Panc1 (cell line): ENCODE measurements at regions not wholly inside any gene's neighbourhood (a gene's known extent, or its start where the extent isn't known, plus 50 kb on each side); places are given as distances from the start of the nearest gene placed in this dataset.

Experiments used
- ATAC-seq: fragments of 200-7000 bp; cut with Tn5 transposase; 2 replicates; pipeline ENCODE4 v1.9.1; 2020; ENCODE audit warnings: mild to moderate bottlenecking, moderate library complexity
- BruUV-seq: library from RNA; stranded (reverse); fragments of 400-500 nt; replicated peaks from 2 replicates; lab custom pipeline; 2021; lab: Mats Ljungman, UMichigan
- CTCF ChIA-PET: fragments of 300-600 bp; sonication (Branson Sonifier 250); formaldehyde crosslinking; loops from one replicate; lab custom pipeline; 2022; ENCODE audit warnings: antibody characterized with exemption; lab: Charles Lee
- POLR2A ChIA-PET: fragments of 300-600 bp; sonication (Branson Sonifier 250); formaldehyde crosslinking; loops from one replicate; lab custom pipeline; 2022; ENCODE audit warnings: antibody characterized with exemption; lab: Charles Lee
- DNase-seq: peaks from one replicate; pipeline ENCODE4 v3.0.0-alpha.2; 2010; ENCODE audit warnings: low read depth, low spot score
- H3K27ac ChIP-seq: 2 replicates; pipeline ENCODE4 v1.5.1; 2011; ENCODE audit warnings: mild to moderate bottlenecking, low read length, inconsistent platforms
- H3K27me3 ChIP-seq: fragments of 200-500 bp; sonication (Bioruptor generic); 2 replicates; pipeline ENCODE4 v1.6.0; 2014; ENCODE audit warnings: low read length, inconsistent platforms; ENCODE audit not compliant: control insufficient read depth, insufficient read depth
- H3K36me3 ChIP-seq: fragments of 200-500 bp; sonication (Bioruptor generic); 2 replicates; pipeline ENCODE4 v1.5.1; 2014; ENCODE audit warnings: inconsistent platforms, mild to moderate bottlenecking, low read length, moderate library complexity; ENCODE audit not compliant: control insufficient read depth, insufficient read depth
- H3K4me1 ChIP-seq: 2 replicates; pipeline ENCODE4 v1.5.1; 2011; ENCODE audit warnings: inconsistent platforms, mild to moderate bottlenecking, low read length, moderate library complexity; ENCODE audit not compliant: control insufficient read depth, insufficient read depth
- H3K4me3 ChIP-seq, 2 experiments: 2 replicates each; pipeline ENCODE4 v1.5.1; 2011 to 2012; ENCODE audit warnings: low read depth in 2 of 2, low read length in 2 of 2, mild to moderate bottlenecking in 2 of 2, inconsistent platforms in 1 of 2, moderate library complexity in 1 of 2
- H3K9me3 ChIP-seq: fragments of 200-500 bp; sonication (Bioruptor generic); 2 replicates; pipeline ENCODE4 v1.5.1; 2014; ENCODE audit warnings: low read depth, mild to moderate bottlenecking, inconsistent platforms, low read length, moderate library complexity; ENCODE audit not compliant: control insufficient read depth, insufficient read depth
- POLR2AphosphoS5 ChIP-seq: IDR thresholded peaks from 2 replicates; pipeline ENCODE4 v1.6.1; 2012; ENCODE audit warnings: mild to moderate bottlenecking, low read depth, low read length, moderate library complexity
- SIN3A ChIP-seq: IDR thresholded peaks from 2 replicates; pipeline ENCODE4 v1.6.1; 2012; ENCODE audit warnings: low read depth, mild to moderate bottlenecking, low read length, moderate library complexity, borderline replicate concordance; ENCODE audit not compliant: insufficient read depth
- TCF7L2 ChIP-seq: IDR thresholded peaks from 2 replicates; pipeline ENCODE4 v1.6.1; 2011; ENCODE audit warnings: mild to moderate bottlenecking, low read depth, low read length, inconsistent platforms
- in situ Hi-C: cut with HindIII; loops from 2 replicates; pipeline ENCODE4 v1.10.0; 2016; ENCODE audit warnings: low sequenced_read_pairs, low pct_unique_long_range_greater_than_20kb
- intact Hi-C: fragments of 100-400 bp; cut with micrococcal nuclease; formaldehyde crosslinking; loops from one replicate; pipeline ENCODE4 v1.10.0; 2022; ENCODE audit not compliant: unreplicated experiment
- TF ChIP-seq, protein P1 (sequence below), 2 experiments: IDR thresholded peaks; 2 replicates each; pipeline ENCODE4 v1.6.1; 2011 to 2012; ENCODE audit warnings: low read depth in 2 of 2, control low read depth in 1 of 2, low read length in 1 of 2, mild to moderate bottlenecking in 1 of 2, moderate library complexity in 1 of 2; ENCODE audit not compliant: insufficient read depth in 1 of 2
- TF ChIP-seq, protein P2 (sequence below): fragments of 450-650 bp; IDR thresholded peaks from 2 replicates; pipeline ENCODE4 v1.5.1; 2017; ENCODE audit warnings: mild to moderate bottlenecking

DNA sequence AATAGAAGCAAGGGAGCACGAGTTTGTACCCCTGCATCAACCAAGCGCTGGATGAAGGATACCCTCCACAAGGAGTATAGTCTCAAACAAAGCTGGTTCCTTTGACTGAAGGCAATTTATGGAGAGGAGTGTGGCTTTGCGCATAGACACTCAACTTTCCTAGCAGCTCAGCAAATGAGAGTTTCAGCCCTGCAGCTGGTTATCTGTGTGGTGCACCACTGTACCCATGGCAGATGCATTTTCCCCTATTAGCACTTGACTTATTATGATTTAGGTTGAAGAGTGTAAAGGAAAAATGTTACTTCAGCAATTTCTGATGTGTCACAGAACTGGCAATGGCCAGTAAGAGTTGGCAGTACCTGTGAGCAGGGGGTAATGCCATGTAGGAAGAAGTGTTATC is 440.1 kb upstream of the LINC00305 start:
- in situ Hi-C loops: no loop called here
- H3K27me3 ChIP-seq: no peaks in the 10 kb centered on the region
- H3K4me3 ChIP-seq: no peak overlapping the region
- BruUV-seq: no TSS peak
- POLR2A ChIA-PET: no interaction called here
- no peaks in the 10 kb centered on the region for H3K36me3 ChIP-seq
- no peaks in the 10 kb centered on the region for H3K4me1 ChIP-seq
- intact Hi-C loops: no loop called here
- CTCF ChIA-PET: no interaction called here
- no peak overlapping the region for H3K27ac ChIP-seq
- ATAC-seq (no peak), DNase-seq (no peak)
- no peaks in the 10 kb centered on the region for H3K9me3 ChIP-seq
- TF ChIP-seq SIN3A (no peak), POLR2AphosphoS5 (no peak), TCF7L2 (no peak)
- TF ChIP-seq, protein P1, sequence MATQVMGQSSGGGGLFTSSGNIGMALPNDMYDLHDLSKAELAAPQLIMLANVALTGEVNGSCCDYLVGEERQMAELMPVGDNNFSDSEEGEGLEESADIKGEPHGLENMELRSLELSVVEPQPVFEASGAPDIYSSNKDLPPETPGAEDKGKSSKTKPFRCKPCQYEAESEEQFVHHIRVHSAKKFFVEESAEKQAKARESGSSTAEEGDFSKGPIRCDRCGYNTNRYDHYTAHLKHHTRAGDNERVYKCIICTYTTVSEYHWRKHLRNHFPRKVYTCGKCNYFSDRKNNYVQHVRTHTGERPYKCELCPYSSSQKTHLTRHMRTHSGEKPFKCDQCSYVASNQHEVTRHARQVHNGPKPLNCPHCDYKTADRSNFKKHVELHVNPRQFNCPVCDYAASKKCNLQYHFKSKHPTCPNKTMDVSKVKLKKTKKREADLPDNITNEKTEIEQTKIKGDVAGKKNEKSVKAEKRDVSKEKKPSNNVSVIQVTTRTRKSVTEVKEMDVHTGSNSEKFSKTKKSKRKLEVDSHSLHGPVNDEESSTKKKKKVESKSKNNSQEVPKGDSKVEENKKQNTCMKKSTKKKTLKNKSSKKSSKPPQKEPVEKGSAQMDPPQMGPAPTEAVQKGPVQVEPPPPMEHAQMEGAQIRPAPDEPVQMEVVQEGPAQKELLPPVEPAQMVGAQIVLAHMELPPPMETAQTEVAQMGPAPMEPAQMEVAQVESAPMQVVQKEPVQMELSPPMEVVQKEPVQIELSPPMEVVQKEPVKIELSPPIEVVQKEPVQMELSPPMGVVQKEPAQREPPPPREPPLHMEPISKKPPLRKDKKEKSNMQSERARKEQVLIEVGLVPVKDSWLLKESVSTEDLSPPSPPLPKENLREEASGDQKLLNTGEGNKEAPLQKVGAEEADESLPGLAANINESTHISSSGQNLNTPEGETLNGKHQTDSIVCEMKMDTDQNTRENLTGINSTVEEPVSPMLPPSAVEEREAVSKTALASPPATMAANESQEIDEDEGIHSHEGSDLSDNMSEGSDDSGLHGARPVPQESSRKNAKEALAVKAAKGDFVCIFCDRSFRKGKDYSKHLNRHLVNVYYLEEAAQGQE (IDR thresholded peaks at IDR 0.05; ENCODE audit: insufficient read depth in 1 of 2, low read depth in 2 of 2, low read length in 1 of 2): no peak
- TF ChIP-seq, protein P2, sequence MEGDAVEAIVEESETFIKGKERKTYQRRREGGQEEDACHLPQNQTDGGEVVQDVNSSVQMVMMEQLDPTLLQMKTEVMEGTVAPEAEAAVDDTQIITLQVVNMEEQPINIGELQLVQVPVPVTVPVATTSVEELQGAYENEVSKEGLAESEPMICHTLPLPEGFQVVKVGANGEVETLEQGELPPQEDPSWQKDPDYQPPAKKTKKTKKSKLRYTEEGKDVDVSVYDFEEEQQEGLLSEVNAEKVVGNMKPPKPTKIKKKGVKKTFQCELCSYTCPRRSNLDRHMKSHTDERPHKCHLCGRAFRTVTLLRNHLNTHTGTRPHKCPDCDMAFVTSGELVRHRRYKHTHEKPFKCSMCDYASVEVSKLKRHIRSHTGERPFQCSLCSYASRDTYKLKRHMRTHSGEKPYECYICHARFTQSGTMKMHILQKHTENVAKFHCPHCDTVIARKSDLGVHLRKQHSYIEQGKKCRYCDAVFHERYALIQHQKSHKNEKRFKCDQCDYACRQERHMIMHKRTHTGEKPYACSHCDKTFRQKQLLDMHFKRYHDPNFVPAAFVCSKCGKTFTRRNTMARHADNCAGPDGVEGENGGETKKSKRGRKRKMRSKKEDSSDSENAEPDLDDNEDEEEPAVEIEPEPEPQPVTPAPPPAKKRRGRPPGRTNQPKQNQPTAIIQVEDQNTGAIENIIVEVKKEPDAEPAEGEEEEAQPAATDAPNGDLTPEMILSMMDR: no peak

DNA sequence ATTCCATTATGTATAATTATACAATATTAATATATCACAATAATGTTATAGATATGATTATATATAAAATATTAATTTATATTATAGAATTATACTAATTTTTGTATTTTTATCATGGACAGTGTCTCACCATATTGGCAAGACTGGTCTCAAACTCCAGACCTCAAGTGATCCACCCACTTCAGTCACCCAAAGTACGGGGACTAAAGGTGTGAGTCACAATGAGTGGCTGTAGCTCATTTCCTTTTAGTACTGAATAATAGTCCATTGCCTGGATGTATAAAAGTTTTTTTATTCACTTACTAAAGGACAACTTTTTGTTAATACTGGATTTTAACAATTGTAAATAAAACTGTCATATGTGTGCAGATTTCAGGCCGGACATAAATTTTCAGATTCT is 417.6 kb upstream of the LINC00305 start:
- BruUV-seq: no TSS peak
- TF ChIP-seq, protein P2: no peak
- TF ChIP-seq TCF7L2 (no peak), SIN3A (no peak), POLR2AphosphoS5 (no peak)
- TF ChIP-seq, protein P1 (IDR thresholded peaks at IDR 0.05; ENCODE audit: insufficient read depth in 1 of 2, low read depth in 2 of 2, low read length in 1 of 2): no peak
- no peaks in the 10 kb centered on the region for H3K36me3 ChIP-seq
- CTCF ChIA-PET: no interaction called here
- ATAC-seq: no peak
- H3K9me3 ChIP-seq: no peaks in the 10 kb centered on the region
- in situ Hi-C loops: no loop called here
- no peak for DNase-seq
- H3K27ac ChIP-seq: no peak overlapping the region
- H3K4me1 ChIP-seq: no peaks in the 10 kb centered on the region
- H3K27me3 ChIP-seq: no peaks in the 10 kb centered on the region
- no peak overlapping the region for H3K4me3 ChIP-seq
- intact Hi-C loops: no loop called here
- POLR2A ChIA-PET: no interaction called here
